ENCODE measurements at regions not wholly inside any gene's neighbourhood (a gene's known extent, or its start where the extent isn't known, plus 50 kb on each side); places are given as distances from the start of the nearest gene placed in this dataset.

- DNase-seq (ENCODE audit: extremely low read depth, low read depth): no peak
- no peak for TF ChIP-seq CTCF (IDR thresholded peaks at IDR 0.05; ENCODE audit: low read depth, low read length, missing control alignments)
- H3K4me3 ChIP-seq (replicated peaks; ENCODE audit: low read depth, low read length): no peak overlapping the region
Measured at GRCh38 chr19:27652281-27652680, 1560.7 kb downstream of the UQCRFS1 start.

GRCh38 chr19:27647423-27647822 lies 1565.5 kb downstream of the UQCRFS1 start:
- no peak for TF ChIP-seq CTCF (IDR thresholded peaks at IDR 0.05; ENCODE audit: low read depth, low read length, missing control alignments)
- no peak overlapping the region for H3K4me3 ChIP-seq (replicated peaks; ENCODE audit: low read depth, low read length)
- DNase-seq (ENCODE audit: extremely low read depth, low read depth): no peak

GRCh38 chr19:27635401-27635800 lies 1577.5 kb downstream of the UQCRFS1 start:
- DNase-seq (ENCODE audit: extremely low read depth, low read depth): no peak
- TF ChIP-seq CTCF (IDR thresholded peaks at IDR 0.05; ENCODE audit: low read depth, low read length, missing control alignments): no peak
- no peak overlapping the region for H3K4me3 ChIP-seq (replicated peaks; ENCODE audit: low read depth, low read length)

GRCh38 chr19:27618006-27618405 lies 1594.9 kb downstream of the UQCRFS1 start:
- H3K4me3 ChIP-seq (replicated peaks; ENCODE audit: low read depth, low read length): no peak overlapping the region

GRCh38 chr19:27580906-27581305 lies 1632.0 kb downstream of the UQCRFS1 start:
- DNase-seq (ENCODE audit: extremely low read depth, low read depth): no peak
- TF ChIP-seq CTCF (IDR thresholded peaks at IDR 0.05; ENCODE audit: low read depth, low read length, missing control alignments): no peak

More at GRCh38 chr19:27618006-27618405, 1594.9 kb downstream of the UQCRFS1 start:
- no peak for TF ChIP-seq CTCF (IDR thresholded peaks at IDR 0.05; ENCODE audit: low read depth, low read length, missing control alignments)
- no peak for DNase-seq (ENCODE audit: extremely low read depth, low read depth)

More at GRCh38 chr19:27580906-27581305, 1632.0 kb downstream of the UQCRFS1 start:
- no peak overlapping the region for H3K4me3 ChIP-seq (replicated peaks; ENCODE audit: low read depth, low read length)
